NT2/D1 (cell line): ENCODE measurements at regions not wholly inside any gene's neighbourhood (a gene's known extent, or its start where the extent isn't known, plus 50 kb on each side); places are given as distances from the start of the nearest gene placed in this dataset.

Source experiments
- DNase-seq: peaks from one replicate; pipeline ENCODE4 v3.0.0-alpha.2; 2011; ENCODE audit warnings: low read depth, low spot score
- H3K27me3 ChIP-seq: 2 replicates; pipeline ENCODE4 v1.6.0; 2011; ENCODE audit warnings: mild to moderate bottlenecking; ENCODE audit not compliant: insufficient read length, insufficient read depth
- H3K36me3 ChIP-seq: 2 replicates; pipeline ENCODE4 v1.6.1; 2011; ENCODE audit warnings: mild to moderate bottlenecking, low read length, mixed read lengths; ENCODE audit not compliant: insufficient read depth, insufficient read length
- H3K4me1 ChIP-seq: 2 replicates; pipeline ENCODE4 v1.5.1; 2011; ENCODE audit not compliant: insufficient read depth, insufficient read length
- H3K4me3 ChIP-seq: 2 replicates; pipeline ENCODE4 v1.5.1; 2011; ENCODE audit warnings: low read depth; ENCODE audit not compliant: insufficient read length
- H3K9ac ChIP-seq: 2 replicates; pipeline ENCODE4 v1.6.0; 2011; ENCODE audit warnings: low read depth; ENCODE audit not compliant: insufficient read length
- H3K9me3 ChIP-seq: 2 replicates; pipeline ENCODE4 v1.5.1; 2011; ENCODE audit warnings: mild to moderate bottlenecking, low read length; ENCODE audit not compliant: insufficient read depth
- SUZ12 ChIP-seq: IDR thresholded peaks from 2 replicates; pipeline ENCODE4 v1.6.1; 2011; ENCODE audit not compliant: insufficient read length, insufficient read depth; ENCODE audit errors: extremely low read depth
- YY1 ChIP-seq: IDR thresholded peaks from 2 replicates; pipeline ENCODE4 v1.6.1; 2011; ENCODE audit not compliant: insufficient read length, insufficient read depth
- ZNF274 ChIP-seq: IDR thresholded peaks from 2 replicates; pipeline ENCODE4 v1.6.1; 2011; ENCODE audit warnings: mild to moderate bottlenecking, low read depth, low read length

GRCh38 chr20:56861590-56861989, 232.5 kb downstream of the TFAP2C start:
- H3K9ac ChIP-seq: no peak overlapping the region
- H3K9me3 ChIP-seq: no peaks in the 10 kb centered on the region
- TF ChIP-seq YY1 (no peak), ZNF274 (no peak), SUZ12 (no peak)
- peaks cover 23% of the 10 kb centered on the region for H3K4me1 ChIP-seq
- no peak for DNase-seq
- H3K4me3 ChIP-seq: no peak overlapping the region
- H3K36me3 ChIP-seq: no peaks in the 10 kb centered on the region
- H3K27me3 ChIP-seq: no peaks in the 10 kb centered on the region

- Histone ChIP-seq H3K9me3 (no peaks in the 10 kb centered on the region), H3K27me3 (no peaks in the 10 kb centered on the region), H3K36me3 (no peaks in the 10 kb centered on the region), H3K4me3 (no peak overlapping the region), H3K4me1 (peaks cover 12% of the 10 kb centered on the region), H3K9ac (no peak overlapping the region)
- no peak for DNase-seq
- no peak for TF ChIP-seq YY1
- no peak for TF ChIP-seq ZNF274
- no peak for TF ChIP-seq SUZ12
These were observed 235.9 kb downstream of the TFAP2C start for GRCh38 chr20:56865055-56865454.

GRCh38 chr20:56867128-56867527, 238.0 kb downstream of the TFAP2C start:
- TF ChIP-seq YY1 (no peak), SUZ12 (no peak), ZNF274 (no peak)
- Histone ChIP-seq H3K4me3 (no peak overlapping the region), H3K36me3 (no peaks in the 10 kb centered on the region), H3K9ac (no peak overlapping the region), H3K4me1 (no peaks in the 10 kb centered on the region), H3K9me3 (no peaks in the 10 kb centered on the region), H3K27me3 (no peaks in the 10 kb centered on the region)
- no peak for DNase-seq

- peaks cover 2% of the 10 kb centered on the region for H3K4me1 ChIP-seq
- no peak overlapping the region for H3K9ac ChIP-seq
- no peaks in the 10 kb centered on the region for H3K27me3 ChIP-seq
- DNase-seq: no peak
- H3K4me3 ChIP-seq: no peak overlapping the region
- no peaks in the 10 kb centered on the region for H3K9me3 ChIP-seq
- TF ChIP-seq SUZ12 (no peak), YY1 (no peak), ZNF274 (no peak)
- H3K36me3 ChIP-seq: no peaks in the 10 kb centered on the region
These were observed 239.6 kb downstream of the TFAP2C start for GRCh38 chr20:56868746-56869145.

GRCh38 chr20:56870271-56870670, 241.2 kb downstream of the TFAP2C start:
- TF ChIP-seq SUZ12: no peak
- TF ChIP-seq ZNF274: no peak
- no peak for TF ChIP-seq YY1

GRCh38 chr20:56871691-56872090, 242.6 kb downstream of the TFAP2C start:
- no peaks in the 10 kb centered on the region for H3K9me3 ChIP-seq
- H3K4me1 ChIP-seq: peaks cover 5% of the 10 kb centered on the region
- no peak for DNase-seq
- H3K27me3 ChIP-seq: no peaks in the 10 kb centered on the region
- H3K36me3 ChIP-seq: no peaks in the 10 kb centered on the region
- no peak overlapping the region for H3K4me3 ChIP-seq
- no peak overlapping the region for H3K9ac ChIP-seq
- TF ChIP-seq SUZ12 (no peak), ZNF274 (no peak), YY1 (no peak)

More at GRCh38 chr20:56870271-56870670, 241.2 kb downstream of the TFAP2C start:
- H3K36me3 ChIP-seq: no peaks in the 10 kb centered on the region
- no peaks in the 10 kb centered on the region for H3K9me3 ChIP-seq
- H3K4me3 ChIP-seq: no peak overlapping the region
- H3K9ac ChIP-seq: no peak overlapping the region
- no peak for DNase-seq
- H3K27me3 ChIP-seq: no peaks in the 10 kb centered on the region
- H3K4me1 ChIP-seq: peaks cover 4% of the 10 kb centered on the region

GRCh38 chr20:56872620-56873458, 243.7 kb downstream of the TFAP2C start:
- DNase-seq: no peak
- TF ChIP-seq YY1 (no peak), ZNF274 (no peak), SUZ12 (no peak)
- Histone ChIP-seq H3K9ac (no peak overlapping the region), H3K4me3 (no peak overlapping the region), H3K36me3 (no peaks in the 10 kb centered on the region), H3K9me3 (no peaks in the 10 kb centered on the region), H3K4me1 (peaks cover 8% of the 10 kb centered on the region), H3K27me3 (no peaks in the 10 kb centered on the region)
